ENCODE measurements at regions not wholly inside any gene's neighbourhood (a gene's known extent, or its start where the extent isn't known, plus 50 kb on each side); places are given as distances from the start of the nearest gene placed in this dataset.

- no peak for DNase-seq
Observed at GRCh38 chrX:42725196-42725595, 52.8 kb downstream of the PPP1R2C start.

GRCh38 chrX:42720209-42720608 is 57.8 kb downstream of the PPP1R2C start:
- peak in 1 of 2 donors; percentile 14 for DNase-seq

- no peak for DNase-seq
Observed at GRCh38 chrX:42715701-42716262, 62.2 kb downstream of the PPP1R2C start.

- peak; percentile 27 to 44 for DNase-seq
Observed at GRCh38 chrX:42714981-42715700, 62.8 kb downstream of the PPP1R2C start.

- DNase-seq: no peak
Observed at GRCh38 chrX:42710452-42710851, 67.5 kb downstream of the PPP1R2C start.

GRCh38 chrX:42708222-42708621 is 69.7 kb downstream of the PPP1R2C start:
- no peak for DNase-seq

- DNase-seq: no peak
Observed at GRCh38 chrX:42707742-42708141, 70.2 kb downstream of the PPP1R2C start.

- DNase-seq: no peak
Observed at GRCh38 chrX:42704454-42704853, 73.5 kb downstream of the PPP1R2C start.

GRCh38 chrX:42697544-42697943 is 80.4 kb downstream of the PPP1R2C start:
- DNase-seq: no peak

- no peak for DNase-seq
Observed at GRCh38 chrX:42696536-42697124, 81.3 kb downstream of the PPP1R2C start.

- DNase-seq: no peak
Observed at GRCh38 chrX:42695800-42696358, 82.1 kb downstream of the PPP1R2C start.

GRCh38 chrX:42694260-42694815 is 83.6 kb downstream of the PPP1R2C start:
- DNase-seq: no peak

- DNase-seq: no peak
Observed at GRCh38 chrX:42691196-42691595, 86.8 kb downstream of the PPP1R2C start.

GRCh38 chrX:42686706-42687105 is 91.3 kb downstream of the PPP1R2C start:
- no peak for DNase-seq

GRCh38 chrX:42686296-42686695 is 91.7 kb downstream of the PPP1R2C start:
- DNase-seq: no peak

GRCh38 chrX:42684065-42684464 is 93.9 kb downstream of the PPP1R2C start:
- no peak for DNase-seq

- no peak for DNase-seq
Observed at GRCh38 chrX:42680666-42681065, 97.3 kb downstream of the PPP1R2C start.

GRCh38 chrX:42678133-42678532 is 99.8 kb downstream of the PPP1R2C start:
- no peak for DNase-seq

GRCh38 chrX:42673301-42673810 is 104.6 kb downstream of the PPP1R2C start:
- no peak for DNase-seq

- no peak for DNase-seq
Observed at GRCh38 chrX:42664680-42665079, 113.3 kb downstream of the PPP1R2C start.

- DNase-seq: no peak
Observed at GRCh38 chrX:42628471-42628870, 149.5 kb downstream of the PPP1R2C start.

GRCh38 chrX:42627891-42628290 is 150.1 kb downstream of the PPP1R2C start:
- DNase-seq: no peak

GRCh38 chrX:42624524-42624923 is 153.4 kb downstream of the PPP1R2C start:
- DNase-seq: no peak

GRCh38 chrX:42619068-42619467 is 158.9 kb downstream of the PPP1R2C start:
- no peak for DNase-seq
